Panc1 (cell line): ENCODE measurements at regions not wholly inside any gene's neighbourhood (a gene's known extent, or its start where the extent isn't known, plus 50 kb on each side); places are given as distances from the start of the nearest gene placed in this dataset.

Experiments
- ATAC-seq: fragments of 200-7000 bp; cut with Tn5 transposase; 2 replicates; pipeline ENCODE4 v1.9.1; 2020; ENCODE audit warnings: mild to moderate bottlenecking, moderate library complexity
- BruUV-seq: library from RNA; stranded (reverse); fragments of 400-500 nt; replicated peaks from 2 replicates; lab custom pipeline; 2021; lab: Mats Ljungman, UMichigan
- CTCF ChIA-PET: fragments of 300-600 bp; sonication (Branson Sonifier 250); formaldehyde crosslinking; loops from one replicate; lab custom pipeline; 2022; ENCODE audit warnings: antibody characterized with exemption; lab: Charles Lee
- POLR2A ChIA-PET: fragments of 300-600 bp; sonication (Branson Sonifier 250); formaldehyde crosslinking; loops from one replicate; lab custom pipeline; 2022; ENCODE audit warnings: antibody characterized with exemption; lab: Charles Lee
- DNase-seq: peaks from one replicate; pipeline ENCODE4 v3.0.0-alpha.2; 2010; ENCODE audit warnings: low read depth, low spot score
- H3K27ac ChIP-seq: 2 replicates; pipeline ENCODE4 v1.5.1; 2011; ENCODE audit warnings: mild to moderate bottlenecking, low read length, inconsistent platforms
- H3K27me3 ChIP-seq: fragments of 200-500 bp; sonication (Bioruptor generic); 2 replicates; pipeline ENCODE4 v1.6.0; 2014; ENCODE audit warnings: low read length, inconsistent platforms; ENCODE audit not compliant: control insufficient read depth, insufficient read depth
- H3K36me3 ChIP-seq: fragments of 200-500 bp; sonication (Bioruptor generic); 2 replicates; pipeline ENCODE4 v1.5.1; 2014; ENCODE audit warnings: inconsistent platforms, mild to moderate bottlenecking, low read length, moderate library complexity; ENCODE audit not compliant: control insufficient read depth, insufficient read depth
- H3K4me1 ChIP-seq: 2 replicates; pipeline ENCODE4 v1.5.1; 2011; ENCODE audit warnings: inconsistent platforms, mild to moderate bottlenecking, low read length, moderate library complexity; ENCODE audit not compliant: control insufficient read depth, insufficient read depth
- H3K4me3 ChIP-seq, 2 experiments: 2 replicates each; pipeline ENCODE4 v1.5.1; 2011 to 2012; ENCODE audit warnings: low read depth in 2 of 2, low read length in 2 of 2, mild to moderate bottlenecking in 2 of 2, inconsistent platforms in 1 of 2, moderate library complexity in 1 of 2
- H3K9me3 ChIP-seq: fragments of 200-500 bp; sonication (Bioruptor generic); 2 replicates; pipeline ENCODE4 v1.5.1; 2014; ENCODE audit warnings: low read depth, mild to moderate bottlenecking, inconsistent platforms, low read length, moderate library complexity; ENCODE audit not compliant: control insufficient read depth, insufficient read depth
- POLR2AphosphoS5 ChIP-seq: IDR thresholded peaks from 2 replicates; pipeline ENCODE4 v1.6.1; 2012; ENCODE audit warnings: mild to moderate bottlenecking, low read depth, low read length, moderate library complexity
- REST ChIP-seq, 2 experiments: IDR thresholded peaks; 2 replicates each; pipeline ENCODE4 v1.6.1; 2011 to 2012; ENCODE audit warnings: low read depth in 2 of 2, control low read depth in 1 of 2, low read length in 1 of 2, mild to moderate bottlenecking in 1 of 2, moderate library complexity in 1 of 2; ENCODE audit not compliant: insufficient read depth in 1 of 2
- SIN3A ChIP-seq: IDR thresholded peaks from 2 replicates; pipeline ENCODE4 v1.6.1; 2012; ENCODE audit warnings: low read depth, mild to moderate bottlenecking, low read length, moderate library complexity, borderline replicate concordance; ENCODE audit not compliant: insufficient read depth
- TCF7L2 ChIP-seq: IDR thresholded peaks from 2 replicates; pipeline ENCODE4 v1.6.1; 2011; ENCODE audit warnings: mild to moderate bottlenecking, low read depth, low read length, inconsistent platforms
- in situ Hi-C: cut with HindIII; loops from 2 replicates; pipeline ENCODE4 v1.10.0; 2016; ENCODE audit warnings: low sequenced_read_pairs, low pct_unique_long_range_greater_than_20kb
- intact Hi-C: fragments of 100-400 bp; cut with micrococcal nuclease; formaldehyde crosslinking; loops from one replicate; pipeline ENCODE4 v1.10.0; 2022; ENCODE audit not compliant: unreplicated experiment
- TF ChIP-seq, protein P1 (sequence below): fragments of 450-650 bp; IDR thresholded peaks from 2 replicates; pipeline ENCODE4 v1.5.1; 2017; ENCODE audit warnings: mild to moderate bottlenecking

GRCh38 chr1:95176861-95177260 lies 57.1 kb upstream of the RWDD3 start:
- BruUV-seq = no TSS peak
- ChIA-PET CTCF (no interaction called here), POLR2A (no interaction called here)
- Histone ChIP-seq H3K27me3 (no peaks in the 10 kb centered on the region), H3K4me1 (no peaks in the 10 kb centered on the region), H3K9me3 (no peaks in the 10 kb centered on the region), H3K27ac (no peak overlapping the region), H3K4me3 (no peak overlapping the region), H3K36me3 (no peaks in the 10 kb centered on the region)
- in situ Hi-C loops (no loop called here), intact Hi-C loops (no loop called here)
- DNase-seq (no peak), ATAC-seq (no peak)
- no peak for TF ChIP-seq SIN3A
- no peak for TF ChIP-seq TCF7L2
- TF ChIP-seq, protein P1, sequence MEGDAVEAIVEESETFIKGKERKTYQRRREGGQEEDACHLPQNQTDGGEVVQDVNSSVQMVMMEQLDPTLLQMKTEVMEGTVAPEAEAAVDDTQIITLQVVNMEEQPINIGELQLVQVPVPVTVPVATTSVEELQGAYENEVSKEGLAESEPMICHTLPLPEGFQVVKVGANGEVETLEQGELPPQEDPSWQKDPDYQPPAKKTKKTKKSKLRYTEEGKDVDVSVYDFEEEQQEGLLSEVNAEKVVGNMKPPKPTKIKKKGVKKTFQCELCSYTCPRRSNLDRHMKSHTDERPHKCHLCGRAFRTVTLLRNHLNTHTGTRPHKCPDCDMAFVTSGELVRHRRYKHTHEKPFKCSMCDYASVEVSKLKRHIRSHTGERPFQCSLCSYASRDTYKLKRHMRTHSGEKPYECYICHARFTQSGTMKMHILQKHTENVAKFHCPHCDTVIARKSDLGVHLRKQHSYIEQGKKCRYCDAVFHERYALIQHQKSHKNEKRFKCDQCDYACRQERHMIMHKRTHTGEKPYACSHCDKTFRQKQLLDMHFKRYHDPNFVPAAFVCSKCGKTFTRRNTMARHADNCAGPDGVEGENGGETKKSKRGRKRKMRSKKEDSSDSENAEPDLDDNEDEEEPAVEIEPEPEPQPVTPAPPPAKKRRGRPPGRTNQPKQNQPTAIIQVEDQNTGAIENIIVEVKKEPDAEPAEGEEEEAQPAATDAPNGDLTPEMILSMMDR = no peak
- no peak for TF ChIP-seq POLR2AphosphoS5
- TF ChIP-seq REST (IDR thresholded peaks at IDR 0.05; ENCODE audit: insufficient read depth in 1 of 2, low read depth in 2 of 2, low read length in 1 of 2) = no peak

DNA sequence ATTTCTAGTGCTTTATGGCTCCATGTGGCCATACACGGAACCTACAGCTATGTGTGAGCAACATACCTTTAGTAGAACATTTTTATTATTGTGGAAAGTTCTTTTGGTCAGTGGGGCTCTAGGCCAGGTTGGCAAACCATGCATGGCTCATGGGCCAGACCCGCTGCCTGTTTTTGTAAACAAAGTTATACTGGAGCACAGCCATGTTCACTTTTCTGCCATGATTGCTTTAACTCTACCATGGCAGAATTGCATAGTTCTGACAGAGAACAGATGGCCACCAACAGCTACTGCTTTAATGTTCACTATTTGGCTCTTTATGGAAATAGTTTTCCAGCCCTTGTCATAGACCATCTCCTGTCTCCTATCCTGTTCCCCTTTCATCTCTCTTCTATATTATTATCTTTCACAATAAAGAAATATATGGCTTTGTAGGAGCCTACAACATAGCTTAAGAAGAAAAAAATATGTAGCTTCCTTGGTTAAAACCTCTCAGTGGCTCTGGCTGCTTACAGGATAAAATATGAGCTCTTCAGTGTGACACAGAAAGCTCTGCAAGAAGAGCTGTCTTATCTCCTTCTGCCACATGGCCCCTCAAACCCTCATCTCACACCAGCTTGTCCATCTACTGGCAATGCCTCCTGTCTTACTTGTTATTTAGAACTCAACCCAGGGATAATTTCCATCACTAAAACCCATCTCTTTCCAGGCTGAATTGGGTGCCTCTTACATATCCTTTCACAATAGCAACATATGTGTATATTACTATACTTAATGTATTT lies 54.6 kb upstream of the RWDD3 start:
- no TSS peak for BruUV-seq
- CTCF ChIA-PET = no interaction called here
- no peaks in the 10 kb centered on the region for H3K9me3 ChIP-seq
- no peak for TF ChIP-seq TCF7L2
- no peak for TF ChIP-seq REST (IDR thresholded peaks at IDR 0.05; ENCODE audit: insufficient read depth in 1 of 2, low read depth in 2 of 2, low read length in 1 of 2)
- no peak for TF ChIP-seq POLR2AphosphoS5
- TF ChIP-seq, protein P1 = no peak
- TF ChIP-seq SIN3A = no peak
- no peaks in the 10 kb centered on the region for H3K27me3 ChIP-seq
- POLR2A ChIA-PET = no interaction called here
- H3K4me3 ChIP-seq = no peak overlapping the region
- H3K27ac ChIP-seq = no peak overlapping the region
- in situ Hi-C loops = no loop called here
- DNase-seq = no peak
- intact Hi-C loops = no loop called here
- H3K36me3 ChIP-seq = no peaks in the 10 kb centered on the region
- no peak for ATAC-seq
- H3K4me1 ChIP-seq = no peaks in the 10 kb centered on the region
